HG03095 (cell line): ENCODE measurements at regions not wholly inside any gene's neighbourhood (a gene's known extent, or its start where the extent isn't known, plus 50 kb on each side); places are given as distances from the start of the nearest gene placed in this dataset.

Experiments used
- ATAC-seq: cut with Tn5 transposase; IDR thresholded peaks from one replicate; pipeline ENCODE4 v1.9.1; 2021; ENCODE audit warnings: moderate library complexity; ENCODE audit not compliant: unreplicated experiment

DNA sequence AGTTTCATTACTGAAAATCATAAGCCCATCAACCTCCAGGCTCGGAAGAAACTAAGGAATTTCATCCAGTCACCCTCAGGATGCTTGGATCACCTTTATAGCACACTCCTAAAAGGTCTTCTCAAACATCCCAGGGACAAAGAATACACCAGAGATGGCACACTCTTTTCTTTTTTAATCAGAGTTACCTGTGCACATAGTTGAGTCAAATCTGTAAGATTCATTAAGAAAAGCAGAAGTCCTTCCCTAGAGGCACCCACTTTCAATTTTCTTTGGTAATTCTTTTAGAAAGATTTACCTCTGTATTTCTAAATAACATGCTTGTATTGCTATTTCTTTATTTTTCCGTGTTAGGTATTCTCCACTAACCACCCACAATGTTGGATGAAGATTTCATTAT, 50.6 kb upstream of the IL6 start:
- no peak for ATAC-seq

DNA sequence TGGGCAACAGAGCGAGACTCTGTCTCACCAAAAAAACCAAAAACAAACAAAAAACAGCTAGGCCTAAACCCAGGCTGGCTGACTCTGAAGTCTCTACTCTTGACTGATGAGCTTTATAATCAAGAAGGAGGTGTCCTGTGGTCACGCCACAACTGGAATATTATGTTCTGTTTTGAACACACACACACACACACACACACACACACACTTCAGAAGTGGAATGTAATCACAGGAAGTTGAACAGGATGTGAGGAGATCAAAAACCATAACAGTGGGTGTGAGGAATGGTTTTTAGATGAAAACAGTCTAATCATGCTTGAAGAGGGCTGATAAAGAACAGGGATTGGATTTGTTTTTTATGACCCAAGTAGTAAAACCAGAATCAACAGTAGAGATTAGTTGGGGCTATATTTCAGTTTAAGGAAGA, 51.1 kb upstream of the IL6 start:
- no peak for ATAC-seq

DNA sequence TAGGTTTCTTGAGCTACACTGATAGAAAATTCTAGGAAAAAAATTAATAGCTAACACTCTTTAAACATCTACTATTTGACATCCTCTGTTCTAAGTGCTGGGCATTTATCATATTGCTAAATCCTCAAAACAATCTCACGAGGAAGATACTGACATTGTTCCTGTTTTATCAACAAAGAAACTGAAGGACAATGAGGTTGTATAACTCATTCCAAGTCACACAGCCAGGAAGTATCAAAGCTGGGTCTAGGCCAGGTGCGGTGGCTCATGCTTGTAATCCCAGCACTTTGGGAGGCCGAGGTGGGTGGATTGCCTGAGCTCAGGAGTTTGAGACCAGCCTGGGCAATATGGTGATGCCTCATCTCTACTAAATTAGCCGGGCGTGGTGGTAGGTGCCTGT, 51.6 kb upstream of the IL6 start:
- no peak for ATAC-seq

DNA sequence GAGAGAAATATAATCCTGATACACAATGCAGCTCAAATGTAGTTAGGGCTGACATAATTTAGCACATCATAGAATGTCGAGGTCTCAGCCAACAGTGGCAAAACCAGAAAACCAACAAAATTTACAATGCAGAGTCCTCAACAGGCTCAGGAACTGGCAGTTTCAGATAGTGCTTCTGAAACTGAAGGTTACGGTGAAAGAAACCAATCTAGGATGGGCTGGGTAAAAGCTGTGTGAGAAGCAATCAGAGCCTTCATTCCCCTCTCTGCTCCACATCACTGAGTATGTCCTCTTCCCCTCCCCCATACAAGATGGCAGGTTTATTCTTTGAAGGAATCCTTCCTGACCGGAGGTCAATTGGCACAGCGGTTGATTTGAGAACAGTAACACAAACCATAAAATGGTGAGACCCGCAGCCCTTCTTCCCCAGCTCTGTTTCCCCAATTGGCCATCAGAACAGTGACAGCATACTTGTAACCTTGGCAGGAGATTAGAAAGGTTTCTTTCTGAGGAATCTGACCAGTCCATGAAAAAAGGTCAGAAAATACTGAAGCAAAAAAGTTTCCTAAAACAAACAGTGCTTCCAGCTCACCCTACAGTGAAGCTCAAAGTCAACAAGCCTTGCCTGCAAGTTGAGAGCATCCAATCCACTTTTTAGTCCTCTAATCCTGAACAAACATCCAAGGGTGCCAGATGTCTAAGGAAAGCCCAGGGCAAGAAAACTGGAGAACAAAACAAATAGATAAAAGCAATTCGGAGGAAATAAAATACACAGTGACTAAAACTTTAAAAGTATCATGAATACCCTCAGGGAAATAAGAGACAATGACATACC, 53.9 kb upstream of the IL6 start:
- ATAC-seq = peak; percentile 62

DNA sequence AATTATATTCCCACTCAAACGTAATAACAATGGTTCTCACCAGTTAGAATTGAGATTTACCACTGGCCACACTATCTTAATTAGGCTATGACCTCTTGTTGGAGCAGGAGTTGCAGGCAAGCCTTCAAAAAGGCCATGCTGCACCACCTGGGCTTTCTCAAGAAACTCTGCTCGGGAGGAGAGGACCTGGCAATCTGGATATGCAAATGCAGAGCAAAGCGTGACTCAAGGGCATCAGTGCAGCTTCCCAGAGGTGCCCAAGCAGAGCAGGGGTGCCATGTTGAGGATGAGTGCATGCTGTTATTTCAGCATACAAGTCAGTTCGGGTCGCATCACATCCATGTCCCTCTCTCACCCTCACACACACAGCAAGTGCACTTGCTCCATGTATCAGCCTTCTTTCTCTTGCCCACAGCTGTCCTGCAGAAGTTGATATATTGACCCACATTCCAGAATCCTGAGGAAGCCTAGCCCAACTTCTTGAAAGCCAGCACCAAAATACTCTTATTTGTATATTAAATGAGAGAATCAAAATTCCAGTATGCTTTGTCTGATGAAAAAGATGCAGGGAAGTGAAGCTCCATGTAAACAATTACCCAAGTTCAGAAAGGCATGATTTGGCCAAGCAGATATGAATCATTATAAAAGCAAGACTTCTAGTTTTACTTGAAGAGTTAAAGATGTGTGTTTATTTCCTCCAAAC, 55.7 kb upstream of the IL6 start:
- ATAC-seq = no peak

DNA sequence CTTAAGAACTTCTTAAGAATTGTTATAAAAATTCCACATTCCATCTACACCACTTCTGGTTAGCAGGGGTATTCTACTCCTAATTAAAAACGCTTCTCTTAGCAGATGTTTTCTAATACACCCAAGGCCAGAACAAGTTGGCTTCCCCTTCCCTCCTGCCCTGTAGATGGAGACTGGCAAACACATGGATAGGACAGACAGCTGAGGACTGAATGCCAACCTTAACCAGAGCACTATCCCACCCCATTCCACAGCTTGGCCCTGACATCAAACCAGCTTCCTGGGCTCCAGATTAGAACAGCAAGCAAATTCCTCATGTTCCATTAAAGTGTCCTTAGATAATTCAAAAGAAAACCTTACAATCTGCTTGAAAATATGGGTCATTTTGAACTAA, 56.6 kb upstream of the IL6 start:
- no peak for ATAC-seq

DNA sequence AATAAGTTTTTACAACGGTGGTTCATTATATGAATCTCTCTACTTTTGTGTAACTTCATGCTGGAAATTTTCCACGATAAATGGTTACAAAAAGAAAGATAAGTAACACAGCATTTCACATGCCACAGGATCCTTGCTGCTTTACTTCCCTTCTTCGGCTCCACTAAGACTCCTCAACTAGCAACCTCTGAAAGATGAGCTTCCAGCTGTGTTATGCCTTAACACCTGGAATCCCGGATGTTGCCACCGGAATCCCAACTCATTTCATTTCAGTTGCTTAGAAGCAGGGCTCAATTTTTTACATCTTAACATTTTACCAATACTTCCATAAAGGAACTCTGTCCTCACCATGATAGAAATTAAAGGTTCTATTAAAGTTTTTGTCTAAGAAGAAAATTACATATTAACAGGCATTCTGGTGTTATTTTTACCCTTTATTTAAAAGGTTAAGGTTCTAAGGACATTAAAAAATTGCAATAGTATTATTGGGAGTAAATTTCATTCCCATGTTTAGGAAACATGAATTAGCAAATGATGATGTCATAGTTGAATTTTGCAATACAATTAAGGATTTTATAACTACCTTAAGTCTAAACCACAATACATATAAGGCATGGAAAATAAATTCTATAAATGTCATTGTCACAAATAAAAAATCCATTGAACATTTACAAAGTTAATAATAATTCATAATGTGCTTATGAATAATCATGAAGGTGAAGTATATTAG, 57.1 kb upstream of the IL6 start:
- ATAC-seq = no peak

DNA sequence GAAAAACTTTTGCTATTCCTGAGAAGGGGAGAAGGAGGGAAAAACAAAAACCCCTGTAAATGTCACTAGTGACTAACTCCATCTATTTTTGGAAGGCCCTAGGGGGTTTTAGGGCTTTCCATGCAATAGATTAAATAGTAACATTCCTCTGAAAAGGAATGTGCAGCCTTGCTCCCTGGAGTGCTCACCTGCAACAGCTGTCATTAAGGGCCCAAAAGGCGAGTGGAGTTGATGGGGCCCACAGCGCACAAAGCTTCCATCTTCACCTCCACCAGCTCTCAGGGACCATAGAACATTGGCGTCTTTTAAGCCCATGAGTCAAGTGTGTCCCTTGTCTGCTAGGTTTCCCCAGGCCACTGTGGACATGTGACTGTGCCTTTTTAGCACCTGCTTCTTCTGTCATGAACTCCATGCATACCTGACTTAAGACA, 58.0 kb upstream of the IL6 start:
- ATAC-seq = no peak

DNA sequence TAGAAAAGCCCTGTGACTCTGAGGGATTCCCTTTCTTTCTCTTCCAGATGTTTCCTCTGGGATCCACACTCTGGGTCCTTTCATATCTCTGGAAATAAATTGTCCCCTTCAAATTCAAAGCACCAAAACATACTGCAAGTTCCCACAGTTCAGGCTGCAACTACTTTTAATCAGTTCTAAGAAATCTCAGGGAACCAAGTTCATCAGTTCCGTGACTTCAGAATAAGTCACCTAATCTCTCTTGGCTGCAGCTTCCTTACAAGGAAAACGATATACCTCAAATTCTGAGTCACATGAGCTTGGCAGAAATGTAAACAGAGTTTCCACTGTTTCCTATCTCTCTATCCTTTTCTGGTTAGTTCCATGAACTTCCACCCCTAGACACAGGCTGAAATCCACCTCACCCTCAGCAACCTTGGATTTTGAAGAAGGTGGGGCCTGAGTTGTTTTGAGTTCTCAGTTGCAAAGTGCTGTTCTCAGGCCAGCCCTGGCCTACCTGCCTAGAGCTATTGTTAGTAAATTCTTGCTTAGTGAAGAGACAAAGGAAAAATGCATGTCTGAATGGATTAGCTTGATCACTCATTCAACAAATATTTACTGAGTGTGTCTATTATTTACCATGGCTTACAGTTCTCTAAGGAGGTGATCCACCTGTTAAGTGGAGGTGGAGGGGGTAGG, 59.3 kb upstream of the IL6 start:
- ATAC-seq = no peak

DNA sequence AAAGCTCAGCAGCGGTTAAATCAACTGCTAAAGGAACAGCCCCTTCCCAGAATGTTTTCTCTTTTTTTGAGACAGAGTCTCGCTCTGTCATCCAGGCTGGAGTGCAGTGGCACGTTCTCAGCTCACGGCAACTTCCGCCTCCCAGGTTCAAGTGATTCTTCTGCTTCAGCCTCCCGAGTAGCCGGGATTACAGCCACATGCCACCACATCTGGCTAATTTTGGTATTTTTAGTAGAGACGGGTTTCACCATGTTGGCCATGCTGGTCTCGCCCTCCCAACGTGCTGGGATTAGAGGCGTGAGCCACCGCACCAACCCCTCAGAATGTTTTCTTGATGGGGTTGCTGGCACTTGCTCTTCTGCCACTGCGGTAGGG, 59.8 kb upstream of the IL6 start:
- ATAC-seq = no peak

DNA sequence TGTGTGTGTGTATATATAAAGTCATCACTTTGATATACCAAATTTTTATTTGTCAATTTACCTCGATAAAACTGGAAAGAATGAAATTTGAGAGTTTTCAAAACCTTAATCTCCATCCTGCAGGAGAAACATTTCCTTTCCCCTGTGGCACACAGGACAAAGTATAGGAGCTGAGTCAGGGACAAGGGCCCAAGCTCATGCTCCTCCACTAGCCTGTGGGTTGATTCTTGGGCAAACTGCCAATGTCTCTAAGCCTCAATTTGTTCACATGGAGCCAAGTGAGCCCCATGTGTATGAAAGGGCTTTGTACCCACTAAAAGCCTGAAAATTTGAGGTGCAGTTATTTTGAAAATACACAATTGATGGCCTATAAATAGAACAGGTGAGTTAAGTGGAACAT, 60.3 kb upstream of the IL6 start:
- no peak for ATAC-seq

DNA sequence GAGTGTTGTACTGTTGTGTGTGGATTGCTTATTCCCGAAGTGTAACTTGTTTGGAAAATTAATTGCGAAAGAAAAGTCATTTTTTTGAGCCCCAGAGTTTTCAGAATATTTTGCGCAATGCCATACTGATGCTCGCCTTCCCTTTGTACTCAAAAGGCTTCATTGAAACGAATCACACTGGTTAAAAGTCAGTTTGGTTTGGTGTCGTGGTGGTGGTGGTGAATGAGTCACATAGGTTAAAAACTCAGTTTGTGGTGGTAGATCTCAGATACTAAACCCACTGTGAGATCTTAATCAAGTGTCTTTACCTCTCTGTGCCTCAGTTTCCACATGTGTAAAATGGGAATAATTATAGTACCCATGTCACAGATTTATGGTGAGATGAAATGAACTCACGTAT, 61.1 kb upstream of the IL6 start:
- ATAC-seq = no peak

DNA sequence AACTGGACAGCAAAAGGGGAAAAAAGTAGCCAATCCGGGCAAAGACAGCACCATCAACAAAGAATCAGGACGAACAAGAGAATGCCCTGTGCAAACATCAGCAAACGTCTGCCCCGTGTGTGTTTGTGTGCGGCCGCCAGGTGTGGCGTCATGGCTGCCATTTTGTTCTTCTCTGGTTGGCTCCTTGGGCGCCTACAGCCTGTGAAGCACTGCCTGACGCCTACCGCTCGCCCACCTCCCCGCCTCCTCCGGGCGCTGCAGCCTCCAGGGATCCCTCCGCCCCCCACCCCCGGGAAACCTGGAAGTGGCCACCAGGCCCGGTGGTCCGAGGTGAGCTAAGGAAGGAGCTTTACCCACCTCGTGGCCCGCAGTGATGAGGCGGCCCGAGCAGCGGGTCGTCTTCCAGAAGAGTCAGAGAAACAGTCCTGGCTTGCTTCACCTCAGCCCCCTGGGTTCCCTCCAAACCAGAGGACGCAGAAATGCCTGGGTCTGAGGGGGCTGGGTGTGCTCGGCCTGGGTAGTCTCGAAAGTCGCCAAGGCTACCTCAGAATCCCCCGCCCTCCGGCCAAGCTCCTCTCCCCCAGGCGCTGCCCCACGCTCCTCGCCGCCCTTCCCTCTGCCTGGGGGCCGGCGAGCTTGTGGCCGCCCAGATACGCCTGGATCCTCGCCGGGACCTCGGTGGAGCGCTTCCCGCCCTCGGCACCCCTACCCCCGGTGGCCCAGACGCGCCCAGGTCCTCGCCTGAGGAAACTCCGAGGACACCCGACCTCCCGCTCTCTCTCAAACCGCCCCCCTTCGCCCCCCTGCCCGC, 61.8 kb upstream of the IL6 start:
- ATAC-seq = no peak

DNA sequence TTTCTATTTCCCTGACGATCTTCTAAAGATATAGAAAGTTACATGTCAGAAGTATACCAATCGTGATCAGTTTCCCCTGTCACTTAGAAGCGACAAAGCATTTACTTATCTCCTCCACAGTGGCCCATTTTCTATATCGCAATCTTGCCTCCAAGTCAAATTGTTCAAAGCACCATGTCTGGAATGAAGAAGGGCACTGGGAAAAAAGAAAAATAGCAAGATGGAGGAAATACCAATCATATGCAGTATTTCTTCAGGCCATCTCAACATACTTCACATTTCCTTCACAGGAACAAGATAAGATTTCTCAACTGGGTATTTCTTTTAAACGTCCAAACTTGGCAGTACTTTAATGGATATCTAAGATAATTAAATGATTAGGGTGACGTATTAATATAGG, 63.3 kb upstream of the IL6 start:
- no peak for ATAC-seq

DNA sequence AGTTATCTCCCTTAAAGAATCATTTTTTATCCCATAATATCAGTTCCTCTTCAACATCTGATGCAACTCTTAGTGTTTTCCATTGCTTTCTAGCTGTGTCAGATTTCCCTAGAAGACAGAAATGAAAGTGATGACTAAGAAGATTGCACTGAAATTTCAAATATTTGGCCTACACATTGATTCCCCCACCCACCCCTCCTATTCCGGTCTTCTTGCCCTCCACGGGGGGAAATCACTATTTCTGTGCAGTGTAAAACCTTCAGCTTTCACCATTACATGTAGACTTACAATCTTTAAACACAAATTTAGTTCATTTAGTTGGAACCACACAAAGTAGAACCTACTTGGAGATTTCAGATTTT, 63.7 kb upstream of the IL6 start:
- ATAC-seq = no peak

DNA sequence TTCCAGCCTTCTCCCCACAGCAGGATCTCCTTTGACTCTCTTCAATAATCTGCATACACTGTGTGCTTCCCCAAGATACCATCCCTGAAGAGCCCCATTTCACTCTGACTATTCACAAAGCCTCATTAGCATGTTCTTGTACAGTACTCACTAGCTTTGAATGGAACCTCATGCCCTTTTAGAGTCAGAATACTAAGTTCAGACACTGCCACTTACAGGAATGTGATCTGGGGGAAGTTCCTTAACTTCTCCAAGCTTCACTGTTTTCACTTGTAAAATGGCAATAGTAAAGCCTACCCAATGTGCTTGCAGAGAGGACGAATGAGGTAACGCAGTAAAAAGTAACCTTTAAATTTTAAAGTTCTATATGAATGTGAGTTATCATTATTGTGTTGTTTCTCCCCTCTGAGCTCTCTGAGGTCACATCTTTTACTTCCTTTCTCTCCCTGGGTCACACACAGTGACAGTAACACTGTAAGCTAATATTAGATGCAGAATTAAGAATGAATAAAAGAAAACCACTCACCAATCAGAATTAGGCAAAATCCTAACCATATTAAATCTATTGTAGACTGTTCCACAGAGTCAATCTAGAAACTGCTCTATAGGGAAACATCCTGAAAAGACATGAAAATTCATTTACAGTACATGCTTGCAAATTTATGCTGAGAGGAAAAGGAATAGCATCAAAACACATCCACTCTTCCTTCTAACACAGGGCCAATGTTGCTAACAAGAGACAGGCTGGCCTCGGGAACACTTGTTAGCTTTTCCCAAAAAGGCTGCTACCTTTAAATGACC, 64.2 kb upstream of the IL6 start:
- no peak for ATAC-seq

DNA sequence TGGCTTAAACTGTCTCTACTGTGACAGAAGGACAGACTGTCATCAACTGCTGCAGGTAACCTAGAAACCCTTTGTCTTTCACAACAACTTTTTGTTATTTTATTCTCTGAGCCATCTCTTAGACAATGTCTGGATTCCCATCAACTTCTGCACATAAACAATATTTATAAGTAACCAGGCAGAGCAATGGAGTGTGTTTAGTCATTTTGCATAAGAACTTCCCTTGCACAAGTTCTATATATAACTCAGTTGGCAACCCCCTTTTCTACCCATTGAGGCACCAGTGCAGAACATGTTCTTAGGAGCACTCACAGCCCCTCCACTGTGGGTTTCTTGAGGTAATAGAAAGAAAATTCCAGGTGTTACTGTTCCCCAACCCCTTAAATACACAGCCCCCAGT, 65.0 kb upstream of the IL6 start:
- ATAC-seq = no peak

DNA sequence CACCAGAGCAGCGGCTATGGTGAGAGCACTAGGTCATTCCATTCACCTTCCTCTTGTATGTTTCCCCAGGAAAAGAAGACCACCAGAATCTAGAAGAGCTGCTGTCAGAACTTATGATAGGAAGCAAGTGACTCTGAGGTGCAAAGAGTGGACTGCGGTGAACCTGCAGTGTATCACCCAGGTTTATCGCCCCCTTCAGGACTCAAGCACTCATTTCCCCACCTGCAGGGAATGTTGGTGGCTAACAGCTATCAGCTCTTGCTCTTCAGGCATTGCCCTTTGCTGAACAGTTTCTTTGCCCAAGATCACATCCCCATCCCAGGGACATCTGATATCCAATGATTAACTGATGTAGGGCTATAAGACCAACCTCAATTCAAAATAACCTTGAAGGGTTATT, 66.3 kb upstream of the IL6 start:
- ATAC-seq = no peak

DNA sequence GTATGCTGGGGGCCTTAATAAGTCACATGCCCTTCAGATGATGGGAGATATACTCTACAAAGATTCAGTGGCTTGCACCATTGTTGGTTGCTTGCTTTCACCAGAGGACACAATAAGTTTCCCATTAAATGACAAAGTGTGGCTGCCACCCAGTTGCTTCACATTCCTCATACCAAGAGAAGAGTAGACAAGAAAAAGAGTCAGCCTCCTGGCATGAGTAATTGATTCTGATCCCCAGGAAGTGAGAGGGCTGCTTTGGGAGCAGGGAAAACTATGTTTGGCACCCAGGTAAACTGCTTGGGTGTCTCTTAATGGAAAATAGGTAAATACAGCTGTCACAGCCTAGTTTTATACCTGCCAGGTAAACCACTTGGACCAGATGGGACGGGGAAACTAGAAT, 66.7 kb upstream of the IL6 start:
- ATAC-seq = no peak

DNA sequence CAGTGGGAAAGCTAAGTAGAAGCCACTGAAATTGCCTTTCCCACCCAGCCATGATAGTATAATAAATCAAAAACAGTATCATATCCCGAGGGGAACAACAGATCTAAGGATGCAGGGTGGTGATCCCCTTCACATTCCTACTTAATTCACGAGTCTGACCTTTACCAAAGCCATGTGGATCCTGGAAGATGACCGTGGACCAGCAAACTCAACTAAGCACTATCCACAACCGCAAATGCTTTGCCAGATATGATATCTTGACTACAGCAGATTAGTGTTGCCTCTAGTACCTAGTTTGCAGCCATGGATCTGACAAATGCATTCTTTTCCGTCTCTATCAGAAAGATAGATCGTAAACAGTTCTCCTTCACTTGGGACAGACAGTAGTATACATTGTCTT, 67.3 kb upstream of the IL6 start:
- no peak for ATAC-seq
